ENCODE measurements at regions not wholly inside any gene's neighbourhood (a gene's known extent, or its start where the extent isn't known, plus 50 kb on each side); places are given as distances from the start of the nearest gene placed in this dataset.

GRCh38 chr1:55416164-55416842 lies 201.1 kb upstream of the USP24 start (continued):
- TF ChIP-seq ZNF12 (CRISPR knock-in tag; IDR thresholded peaks at IDR 0.05) (peak; percentile 65; the same call in 1 of the 2 replicates), ZNF552 (CRISPR knock-in tag; IDR thresholded peaks at IDR 0.05; ENCODE audit: borderline replicate concordance) (no peak), ARID5B (CRISPR knock-in tag; IDR thresholded peaks at IDR 0.05) (peak; percentile 64; the same call in 1 of the 2 replicates), ZNF672 (CRISPR knock-in tag; IDR thresholded peaks at IDR 0.05) (no peak), ZNF770 (CRISPR knock-in tag; IDR thresholded peaks at IDR 0.05) (peak; percentile 94), GATA4 (IDR thresholded peaks at IDR 0.05; ENCODE audit: borderline replicate concordance, low read depth) (no peak), RXRB (CRISPR knock-in tag; IDR thresholded peaks at IDR 0.05; ENCODE audit: borderline replicate concordance) (peak; percentile 40; the same call in 1 of the 2 replicates), EP300 (IDR thresholded peaks at IDR 0.05; ENCODE audit: low read depth in 2 of 2, low read length in 2 of 2) (peak in 1 of 2 experiments; percentile 23; a peak in 1 of 4 replicates), EP300 (CRISPR knock-in tag; IDR thresholded peaks at IDR 0.05; ENCODE audit: borderline replicate concordance) (no peak), NAIF1 (CRISPR knock-in tag; IDR thresholded peaks at IDR 0.05; ENCODE audit: borderline replicate concordance) (no peak), GATAD1 (CRISPR knock-in tag; IDR thresholded peaks at IDR 0.05) (no peak), SOX5 (CRISPR knock-in tag; IDR thresholded peaks at IDR 0.05; ENCODE audit: borderline replicate concordance) (peak; percentile 40; the same call in 1 of the 2 replicates), ADNP (CRISPR knock-in tag; IDR thresholded peaks at IDR 0.05) (no peak), SNAI1 (CRISPR knock-in tag; IDR thresholded peaks at IDR 0.05; ENCODE audit: borderline replicate concordance) (no peak), ZHX2 (IDR thresholded peaks at IDR 0.05; ENCODE audit: low read depth) (no peak), ZHX2 (CRISPR knock-in tag; IDR thresholded peaks at IDR 0.05; ENCODE audit: borderline replicate concordance) (no peak), CERS6 (CRISPR knock-in tag; IDR thresholded peaks at IDR 0.05) (no peak)
